GM12875 (cell line): ENCODE measurements at regions not wholly inside any gene's neighbourhood (a gene's known extent, or its start where the extent isn't known, plus 50 kb on each side); places are given as distances from the start of the nearest gene placed in this dataset.

Experiments used
- H3K4me3 ChIP-seq: one replicate; pipeline ENCODE4 v1.5.1; 2011; ENCODE audit warnings: low read depth, low read length, control low read depth
- CTCF ChIP-seq: IDR thresholded peaks from 2 replicates; pipeline ENCODE4 v1.5.1; 2011; ENCODE audit warnings: low read depth, mild to moderate bottlenecking, control low read depth, inconsistent platforms, low read length, moderate library complexity, borderline replicate concordance; ENCODE audit not compliant: insufficient read depth

- TF ChIP-seq CTCF: no peak
- H3K4me3 ChIP-seq: no peak overlapping the region
Measured at GRCh38 chr20:51994751-51995417, 192.6 kb upstream of the SALL4 start.

- no peak overlapping the region for H3K4me3 ChIP-seq
- no peak for TF ChIP-seq CTCF
Measured at GRCh38 chr20:51987812-51988211, 185.5 kb upstream of the SALL4 start.

GRCh38 chr20:51985013-51985415, 182.7 kb upstream of the SALL4 start:
- no peak overlapping the region for H3K4me3 ChIP-seq
- TF ChIP-seq CTCF: no peak

GRCh38 chr20:51980277-51980676, 178.0 kb upstream of the SALL4 start:
- no peak for TF ChIP-seq CTCF
- H3K4me3 ChIP-seq: no peak overlapping the region

- no peak overlapping the region for H3K4me3 ChIP-seq
- TF ChIP-seq CTCF: no peak
Measured at GRCh38 chr20:51979226-51979625, 176.9 kb upstream of the SALL4 start.

- no peak overlapping the region for H3K4me3 ChIP-seq
- TF ChIP-seq CTCF: no peak
Measured at GRCh38 chr20:51978070-51978501, 175.8 kb upstream of the SALL4 start.

- H3K4me3 ChIP-seq: no peak overlapping the region
- no peak for TF ChIP-seq CTCF
Measured at GRCh38 chr20:51972056-51972455, 169.7 kb upstream of the SALL4 start.
